ENCODE measurements at regions not wholly inside any gene's neighbourhood (a gene's known extent, or its start where the extent isn't known, plus 50 kb on each side); places are given as distances from the start of the nearest gene placed in this dataset.

- no peaks in the 10 kb centered on the region for H3K36me3 ChIP-seq
- no peak overlapping the region for H3K4me3 ChIP-seq
- DNase-seq = no peak
- H3K27me3 ChIP-seq = no peaks in the 10 kb centered on the region
- H3K9me3 ChIP-seq = no peaks in the 10 kb centered on the region
Observed at GRCh38 chr3:168877899-168878298, 782.2 kb upstream of the GOLIM4 start.

- H3K36me3 ChIP-seq = no peaks in the 10 kb centered on the region
- DNase-seq = no peak
- H3K4me3 ChIP-seq = no peak overlapping the region
- no peaks in the 10 kb centered on the region for H3K27me3 ChIP-seq
- H3K9me3 ChIP-seq = no peaks in the 10 kb centered on the region
Observed at GRCh38 chr3:168876346-168877035, 780.8 kb upstream of the GOLIM4 start.

- no peaks in the 10 kb centered on the region for H3K9me3 ChIP-seq
- DNase-seq = no peak
Observed at GRCh38 chr3:168872826-168873225, 777.1 kb upstream of the GOLIM4 start.

GRCh38 chr3:168870892-168871291 lies 775.2 kb upstream of the GOLIM4 start:
- DNase-seq = no peak
- Histone ChIP-seq H3K36me3 (no peaks in the 10 kb centered on the region), H3K27me3 (no peaks in the 10 kb centered on the region), H3K4me3 (no peak overlapping the region), H3K9me3 (no peaks in the 10 kb centered on the region)

More at GRCh38 chr3:168872826-168873225, 777.1 kb upstream of the GOLIM4 start:
- Histone ChIP-seq H3K4me3 (no peak overlapping the region), H3K36me3 (no peaks in the 10 kb centered on the region), H3K27me3 (no peaks in the 10 kb centered on the region)

- Histone ChIP-seq H3K27me3 (no peaks in the 10 kb centered on the region), H3K9me3 (no peaks in the 10 kb centered on the region), H3K36me3 (no peaks in the 10 kb centered on the region), H3K4me3 (no peak overlapping the region)
- DNase-seq = no peak
Observed at GRCh38 chr3:168865022-168865551, 769.4 kb upstream of the GOLIM4 start.

- no peak for DNase-seq
- H3K9me3 ChIP-seq = no peaks in the 10 kb centered on the region
- no peaks in the 10 kb centered on the region for H3K27me3 ChIP-seq
- no peaks in the 10 kb centered on the region for H3K36me3 ChIP-seq
- no peak overlapping the region for H3K4me3 ChIP-seq
Observed at GRCh38 chr3:168864107-168865021, 768.6 kb upstream of the GOLIM4 start.

GRCh38 chr3:168863561-168863960 lies 767.8 kb upstream of the GOLIM4 start:
- Histone ChIP-seq H3K36me3 (no peaks in the 10 kb centered on the region), H3K27me3 (no peaks in the 10 kb centered on the region), H3K9me3 (no peaks in the 10 kb centered on the region), H3K4me3 (no peak overlapping the region)
- DNase-seq = no peak

GRCh38 chr3:168862466-168862865 lies 766.7 kb upstream of the GOLIM4 start:
- H3K27me3 ChIP-seq = no peaks in the 10 kb centered on the region
- H3K9me3 ChIP-seq = no peaks in the 10 kb centered on the region
- no peak for DNase-seq

GRCh38 chr3:168860592-168860991 lies 764.9 kb upstream of the GOLIM4 start:
- no peak for DNase-seq
- no peaks in the 10 kb centered on the region for H3K27me3 ChIP-seq
- no peak overlapping the region for H3K4me3 ChIP-seq
- H3K36me3 ChIP-seq = no peaks in the 10 kb centered on the region
- no peaks in the 10 kb centered on the region for H3K9me3 ChIP-seq

More at GRCh38 chr3:168862466-168862865, 766.7 kb upstream of the GOLIM4 start:
- Histone ChIP-seq H3K4me3 (no peak overlapping the region), H3K36me3 (no peaks in the 10 kb centered on the region)

- Histone ChIP-seq H3K4me3 (no peak overlapping the region), H3K36me3 (no peaks in the 10 kb centered on the region), H3K9me3 (no peaks in the 10 kb centered on the region; the same call in 1 of the 2 replicates), H3K27me3 (no peaks in the 10 kb centered on the region)
- no peak for DNase-seq
Observed at GRCh38 chr3:168860028-168860427, 764.3 kb upstream of the GOLIM4 start.

GRCh38 chr3:168859574-168859973 lies 763.9 kb upstream of the GOLIM4 start:
- Histone ChIP-seq H3K4me3 (no peak overlapping the region), H3K36me3 (no peaks in the 10 kb centered on the region), H3K27me3 (no peaks in the 10 kb centered on the region), H3K9me3 (no peaks in the 10 kb centered on the region; the same call in 1 of the 2 replicates)
- no peak for DNase-seq

- no peak overlapping the region for H3K4me3 ChIP-seq
- H3K36me3 ChIP-seq = no peaks in the 10 kb centered on the region
- H3K27me3 ChIP-seq = no peaks in the 10 kb centered on the region
- H3K9me3 ChIP-seq = no peaks in the 10 kb centered on the region; the same call in 1 of the 2 replicates
- DNase-seq = no peak
Observed at GRCh38 chr3:168859143-168859542, 763.4 kb upstream of the GOLIM4 start.

GRCh38 chr3:168858327-168858726 lies 762.6 kb upstream of the GOLIM4 start:
- no peaks in the 10 kb centered on the region for H3K36me3 ChIP-seq
- H3K4me3 ChIP-seq = no peak overlapping the region
- DNase-seq = no peak
- no peaks in the 10 kb centered on the region; the same call in 1 of the 2 replicates for H3K9me3 ChIP-seq
- H3K27me3 ChIP-seq = no peaks in the 10 kb centered on the region

- H3K4me3 ChIP-seq = no peak overlapping the region
- H3K27me3 ChIP-seq = peaks cover 12% of the 10 kb centered on the region
- DNase-seq = no peak
- no peaks in the 10 kb centered on the region for H3K36me3 ChIP-seq
- H3K9me3 ChIP-seq = peaks cover 2% of the 10 kb centered on the region; the same call in 1 of the 2 replicates
Observed at GRCh38 chr3:168850109-168850508, 754.4 kb upstream of the GOLIM4 start.

- no peak for DNase-seq
- H3K9me3 ChIP-seq = no peaks in the 10 kb centered on the region
- H3K36me3 ChIP-seq = no peaks in the 10 kb centered on the region
- H3K4me3 ChIP-seq = no peak overlapping the region
- H3K27me3 ChIP-seq = peaks cover 17% of the 10 kb centered on the region
Observed at GRCh38 chr3:168847291-168847883, 751.7 kb upstream of the GOLIM4 start.

- peaks cover 14% of the 10 kb centered on the region for H3K27me3 ChIP-seq
- DNase-seq = no peak
- no peaks in the 10 kb centered on the region for H3K9me3 ChIP-seq
- no peaks in the 10 kb centered on the region for H3K36me3 ChIP-seq
- no peak overlapping the region for H3K4me3 ChIP-seq
Observed at GRCh38 chr3:168844894-168845482, 749.3 kb upstream of the GOLIM4 start.

GRCh38 chr3:168844472-168844871 lies 748.7 kb upstream of the GOLIM4 start:
- Histone ChIP-seq H3K9me3 (no peaks in the 10 kb centered on the region), H3K4me3 (no peak overlapping the region), H3K36me3 (no peaks in the 10 kb centered on the region), H3K27me3 (peaks cover 14% of the 10 kb centered on the region)
- DNase-seq = no peak
